ENCODE measurements at regions not wholly inside any gene's neighbourhood (a gene's known extent, or its start where the extent isn't known, plus 50 kb on each side); places are given as distances from the start of the nearest gene placed in this dataset.

DNA sequence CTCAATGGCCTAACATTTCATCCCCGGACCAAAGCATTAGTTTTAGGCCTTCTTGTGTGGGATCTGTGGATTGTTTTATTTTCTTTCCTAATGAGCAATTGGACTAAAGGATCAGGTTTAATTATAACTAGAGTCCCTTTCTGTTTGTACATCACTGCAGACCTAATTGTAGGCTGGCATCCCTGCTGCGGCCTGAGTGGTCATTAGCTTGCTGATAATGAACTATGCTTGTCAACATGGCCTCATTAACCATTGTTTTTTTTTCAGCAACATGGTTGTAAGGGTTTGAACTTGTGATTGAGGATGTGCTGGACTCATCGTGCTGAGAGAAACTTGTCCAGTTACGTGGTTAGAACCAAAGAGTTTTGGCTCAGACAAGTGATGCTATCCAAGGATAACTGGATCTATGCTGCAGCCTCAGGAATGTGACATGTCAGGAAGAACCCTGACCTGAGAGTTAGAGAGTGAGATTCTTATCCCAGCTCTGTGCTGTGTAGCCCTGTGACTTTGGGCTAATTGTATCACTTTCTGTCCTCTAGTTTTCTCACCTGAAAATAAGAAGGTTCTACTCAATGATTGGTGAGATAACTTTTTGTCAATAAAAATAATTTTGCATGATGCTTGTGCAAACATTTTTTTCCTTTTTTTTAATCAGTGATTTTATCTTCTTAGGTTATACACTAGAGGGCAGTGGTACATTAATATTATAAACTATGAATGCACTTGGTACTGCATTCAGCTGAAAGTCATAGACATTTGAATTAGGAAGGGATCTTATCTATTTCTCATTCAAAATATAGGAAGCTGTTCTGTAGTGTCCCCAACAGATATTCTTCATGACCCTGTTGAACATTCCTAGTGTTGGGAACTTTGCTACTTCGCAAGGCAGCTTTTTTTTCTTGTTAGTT is 140.9 kb downstream of the RNF144B start:
- Histone ChIP-seq H3K36me3 (no peaks in the 10 kb centered on the region), H3K4me3 (ENCODE audit: low read depth in 1 of 2, low read length in 1 of 2) (no peak overlapping the region), H3K27me3 (no peaks in the 10 kb centered on the region), H3K9me3 (no peaks in the 10 kb centered on the region), H3K27ac (no peak overlapping the region), H3K4me1 (ENCODE audit: control insufficient read depth in 1 of 2, insufficient read depth in 1 of 2, low read depth in 1 of 2, low read length in 1 of 2) (no peaks in the 10 kb centered on the region)
- TF ChIP-seq, protein P1, sequence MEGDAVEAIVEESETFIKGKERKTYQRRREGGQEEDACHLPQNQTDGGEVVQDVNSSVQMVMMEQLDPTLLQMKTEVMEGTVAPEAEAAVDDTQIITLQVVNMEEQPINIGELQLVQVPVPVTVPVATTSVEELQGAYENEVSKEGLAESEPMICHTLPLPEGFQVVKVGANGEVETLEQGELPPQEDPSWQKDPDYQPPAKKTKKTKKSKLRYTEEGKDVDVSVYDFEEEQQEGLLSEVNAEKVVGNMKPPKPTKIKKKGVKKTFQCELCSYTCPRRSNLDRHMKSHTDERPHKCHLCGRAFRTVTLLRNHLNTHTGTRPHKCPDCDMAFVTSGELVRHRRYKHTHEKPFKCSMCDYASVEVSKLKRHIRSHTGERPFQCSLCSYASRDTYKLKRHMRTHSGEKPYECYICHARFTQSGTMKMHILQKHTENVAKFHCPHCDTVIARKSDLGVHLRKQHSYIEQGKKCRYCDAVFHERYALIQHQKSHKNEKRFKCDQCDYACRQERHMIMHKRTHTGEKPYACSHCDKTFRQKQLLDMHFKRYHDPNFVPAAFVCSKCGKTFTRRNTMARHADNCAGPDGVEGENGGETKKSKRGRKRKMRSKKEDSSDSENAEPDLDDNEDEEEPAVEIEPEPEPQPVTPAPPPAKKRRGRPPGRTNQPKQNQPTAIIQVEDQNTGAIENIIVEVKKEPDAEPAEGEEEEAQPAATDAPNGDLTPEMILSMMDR (IDR thresholded peaks at IDR 0.05): no peak

DNA sequence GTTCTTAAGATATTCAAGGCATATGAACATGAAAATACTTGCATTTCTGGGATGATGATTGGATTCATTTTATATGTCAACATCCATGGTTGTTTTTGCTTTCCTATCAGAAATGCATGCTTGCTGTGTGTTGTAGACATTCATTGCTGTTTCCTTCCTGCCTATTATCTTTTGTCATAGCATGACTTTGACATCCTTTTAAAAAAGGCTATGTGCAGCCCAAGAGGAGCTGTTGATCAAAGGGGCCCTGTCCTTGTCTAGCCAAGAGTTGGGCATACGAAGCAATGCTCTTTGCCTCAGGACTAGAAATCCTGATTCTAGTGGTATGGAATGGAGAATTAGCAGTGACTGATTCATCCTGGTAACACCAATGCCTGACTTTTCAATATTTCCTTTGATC is 143.1 kb downstream of the RNF144B start:
- H3K36me3 ChIP-seq: no peaks in the 10 kb centered on the region
- TF ChIP-seq, protein P1 (IDR thresholded peaks at IDR 0.05): no peak
- no peaks in the 10 kb centered on the region for H3K27me3 ChIP-seq
- no peaks in the 10 kb centered on the region for H3K4me1 ChIP-seq (ENCODE audit: control insufficient read depth in 1 of 2, insufficient read depth in 1 of 2, low read depth in 1 of 2, low read length in 1 of 2)
- no peak overlapping the region for H3K27ac ChIP-seq
- H3K4me3 ChIP-seq (ENCODE audit: low read depth in 1 of 2, low read length in 1 of 2): no peak overlapping the region
- H3K9me3 ChIP-seq: no peaks in the 10 kb centered on the region

DNA sequence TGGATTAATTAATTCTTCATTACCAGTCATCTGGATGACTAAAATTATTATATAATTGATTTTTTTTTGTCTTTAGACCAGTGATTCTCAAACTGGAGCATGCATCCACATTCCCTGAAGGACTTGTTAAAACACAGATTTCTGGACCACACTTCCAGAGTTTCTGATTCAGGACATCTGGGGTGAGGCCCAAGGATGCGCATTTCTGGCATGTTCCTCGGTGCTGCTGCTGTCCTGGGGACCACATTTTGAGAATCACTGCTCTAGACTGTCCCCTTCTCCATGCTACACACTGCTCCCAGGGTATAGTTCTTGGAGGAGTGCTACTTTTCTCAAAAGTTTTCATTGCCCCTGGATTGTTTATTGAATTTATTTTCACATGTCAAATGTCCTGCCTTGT is 145.0 kb downstream of the RNF144B start:
- TF ChIP-seq, protein P1 (IDR thresholded peaks at IDR 0.05): no peak
- Histone ChIP-seq H3K27me3 (peaks cover 8% of the 10 kb centered on the region), H3K4me1 (ENCODE audit: control insufficient read depth in 1 of 2, insufficient read depth in 1 of 2, low read depth in 1 of 2, low read length in 1 of 2) (no peaks in the 10 kb centered on the region), H3K9me3 (no peaks in the 10 kb centered on the region), H3K27ac (no peak overlapping the region), H3K36me3 (no peaks in the 10 kb centered on the region), H3K4me3 (ENCODE audit: low read depth in 1 of 2, low read length in 1 of 2) (no peak overlapping the region)

DNA sequence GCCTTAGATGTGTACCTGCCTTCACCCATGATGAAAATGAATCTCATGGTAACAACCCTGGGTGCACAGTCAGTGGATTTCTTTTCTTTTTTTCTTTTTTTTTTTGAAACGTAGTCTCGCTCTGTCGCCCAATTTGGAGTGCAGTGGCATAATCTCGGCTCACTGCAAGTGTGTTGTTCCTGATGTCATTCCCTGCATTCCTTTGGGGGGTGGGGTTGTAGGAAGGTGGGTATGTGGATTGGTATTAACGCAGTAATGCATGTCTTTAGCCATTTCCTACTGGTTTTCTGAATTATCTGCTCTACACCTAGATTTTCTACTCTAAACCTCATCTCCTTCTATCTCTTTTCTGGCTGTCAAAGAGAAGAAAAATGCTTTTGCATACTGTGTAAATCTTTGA is 146.6 kb downstream of the RNF144B start:
- Histone ChIP-seq H3K9me3 (no peaks in the 10 kb centered on the region), H3K27ac (no peak overlapping the region), H3K4me1 (ENCODE audit: control insufficient read depth in 1 of 2, insufficient read depth in 1 of 2, low read depth in 1 of 2, low read length in 1 of 2) (no peaks in the 10 kb centered on the region), H3K27me3 (peaks cover 8% of the 10 kb centered on the region), H3K36me3 (no peaks in the 10 kb centered on the region), H3K4me3 (ENCODE audit: low read depth in 1 of 2, low read length in 1 of 2) (no peak overlapping the region)
- TF ChIP-seq, protein P1 (IDR thresholded peaks at IDR 0.05): no peak

DNA sequence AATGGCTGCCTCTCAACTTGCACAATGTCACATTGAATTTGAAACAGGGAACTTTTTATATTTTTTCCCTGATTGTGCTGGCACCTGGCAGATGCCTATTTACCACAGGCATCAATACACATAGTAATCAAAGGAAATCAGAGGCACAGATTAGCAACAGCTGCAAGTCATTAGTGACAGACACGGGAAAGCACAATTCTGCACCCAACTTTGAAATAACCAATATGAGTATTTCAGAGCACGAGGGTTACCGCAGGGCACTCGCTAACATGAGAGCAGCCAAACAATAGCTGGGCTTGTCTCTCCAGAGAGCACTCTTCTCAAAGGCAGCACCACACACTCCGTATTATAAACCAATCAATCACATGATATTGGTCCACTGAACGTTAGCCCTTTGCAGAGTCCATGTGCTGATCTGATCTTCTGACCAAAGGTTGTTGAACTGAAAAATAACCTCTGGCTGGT is 149.5 kb downstream of the RNF144B start:
- no peak overlapping the region for H3K27ac ChIP-seq
- H3K9me3 ChIP-seq: no peaks in the 10 kb centered on the region
- H3K27me3 ChIP-seq: peaks cover 8% of the 10 kb centered on the region
- no peak overlapping the region for H3K4me3 ChIP-seq (ENCODE audit: low read depth in 1 of 2, low read length in 1 of 2)
- H3K4me1 ChIP-seq (ENCODE audit: control insufficient read depth in 1 of 2, insufficient read depth in 1 of 2, low read depth in 1 of 2, low read length in 1 of 2): no peaks in the 10 kb centered on the region
- H3K36me3 ChIP-seq: no peaks in the 10 kb centered on the region
- TF ChIP-seq, protein P1 (IDR thresholded peaks at IDR 0.05): no peak
